GM20431 (cell line): ENCODE measurements at regions not wholly inside any gene's neighbourhood (a gene's known extent, or its start where the extent isn't known, plus 50 kb on each side); places are given as distances from the start of the nearest gene placed in this dataset.

ENCODE experiments used
- in situ Hi-C: fragments of 300-500 bp; cut with MseI, MboI; formaldehyde crosslinking; loops from one replicate; pipeline ENCODE4 v1.15.0; 2020; ENCODE audit warnings: low sequenced_read_pairs; ENCODE audit not compliant: unreplicated experiment

DNA sequence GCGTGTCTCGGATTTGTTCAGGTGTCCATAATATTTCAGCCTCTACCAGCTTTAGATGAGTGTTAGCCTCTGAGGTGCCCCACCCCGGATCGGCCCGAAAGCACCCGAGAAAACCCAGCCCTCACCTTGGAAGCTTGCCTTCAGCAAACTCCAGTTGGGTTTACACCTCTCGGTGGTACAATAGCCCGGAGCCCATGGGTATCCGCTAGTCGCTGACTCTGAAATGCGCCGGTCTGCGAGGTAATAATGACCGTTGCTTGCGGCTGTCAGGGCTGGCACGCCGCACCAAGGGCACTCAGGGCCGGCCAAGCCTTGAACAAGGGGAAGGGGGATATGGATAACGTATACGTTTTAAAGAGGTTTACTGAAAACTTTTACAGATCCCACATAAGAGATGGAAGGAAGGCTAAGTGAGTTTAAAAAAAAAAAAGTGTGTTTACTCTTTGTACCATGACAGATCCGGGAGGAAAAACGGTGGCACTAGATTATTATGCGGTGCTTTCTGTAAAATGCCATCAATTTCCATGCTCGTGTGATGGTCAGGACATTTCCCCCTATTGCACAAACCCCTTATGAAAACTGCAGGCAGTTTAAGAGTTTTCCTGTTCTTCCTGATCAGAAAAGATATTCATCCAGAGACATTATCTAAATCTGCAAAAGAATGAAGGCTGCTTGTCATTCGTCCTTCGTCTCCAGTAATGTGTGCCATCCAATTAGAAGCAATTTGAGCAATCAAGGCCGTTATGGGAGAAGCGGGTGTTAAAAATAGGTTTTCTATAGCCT is 124.2 kb downstream of the TMEM161B start:
- in situ Hi-C loops, result loop anchor here (10.0 kb wide), 1 partner anchor 540 kb away; no protein-coding TSS in a partner anchor

DNA sequence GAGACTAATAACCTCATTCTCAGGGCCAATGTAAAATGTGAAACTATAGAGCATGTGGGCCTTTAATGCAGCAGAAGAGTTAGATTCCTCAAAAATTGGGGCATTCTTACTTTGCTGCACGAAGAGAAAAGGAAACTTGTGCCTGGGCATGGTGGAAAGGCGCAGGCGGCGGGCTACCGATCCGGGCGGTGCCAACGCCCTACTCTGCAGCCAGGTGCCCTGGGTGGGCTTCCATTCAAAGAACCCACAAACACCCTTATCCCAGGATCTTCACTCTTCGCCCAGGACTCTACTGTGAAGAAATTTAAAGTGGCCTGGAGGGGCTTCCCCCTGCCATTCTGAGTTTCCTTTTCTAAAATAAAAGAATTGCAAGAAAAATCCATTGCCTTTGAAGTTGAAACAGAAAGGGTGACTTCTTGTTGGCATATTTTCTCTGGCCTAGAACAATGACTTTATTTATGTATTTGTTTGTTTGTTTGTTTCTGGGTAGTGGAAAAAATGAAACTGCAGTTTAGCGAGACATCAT is 124.9 kb downstream of the TMEM161B start:
- in situ Hi-C loops, result loop anchor here (10.0 kb wide), 1 partner anchor 541 kb away; no protein-coding TSS in a partner anchor

DNA sequence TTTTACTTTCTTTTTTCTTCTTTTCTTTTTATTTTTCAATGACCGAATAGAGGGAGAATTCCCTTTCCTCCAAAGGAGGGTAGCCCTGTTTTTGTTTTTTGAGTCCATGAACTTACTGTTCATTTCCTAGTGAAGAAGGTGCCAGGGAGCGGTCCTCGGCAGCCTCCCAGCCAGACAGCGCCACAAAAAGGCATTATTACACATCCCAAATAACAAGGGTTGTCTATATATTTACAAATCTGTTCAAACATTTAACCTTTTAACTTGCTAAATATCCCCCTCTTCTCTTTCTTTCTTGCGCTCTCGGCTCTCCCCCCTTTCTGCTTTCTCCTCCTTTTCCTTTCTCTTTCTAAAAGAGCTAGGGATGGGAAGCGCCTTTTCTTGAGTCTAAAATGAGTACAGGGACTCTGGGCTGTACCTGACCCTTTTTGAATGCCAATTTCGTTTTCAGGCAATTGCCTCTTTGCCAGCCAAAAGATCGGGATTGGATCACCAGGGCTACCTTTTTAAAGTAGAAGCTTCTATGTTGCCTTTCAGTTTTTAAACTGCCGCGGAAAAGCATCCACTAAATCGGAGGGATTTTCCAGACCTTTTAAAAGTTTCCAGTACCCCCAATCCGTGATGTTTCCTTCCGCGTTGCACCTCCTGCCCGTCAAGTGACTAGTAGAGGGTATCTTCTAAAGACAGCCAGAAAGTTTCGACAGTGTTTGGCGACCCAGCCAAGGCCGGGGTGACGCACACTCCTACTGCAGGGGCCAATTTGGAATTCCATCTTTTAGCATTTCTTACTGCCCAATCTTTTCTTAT is 125.6 kb downstream of the TMEM161B start:
- in situ Hi-C loops, result loop anchor here (10.0 kb wide), 1 partner anchor 542 kb away; no protein-coding TSS in a partner anchor

DNA sequence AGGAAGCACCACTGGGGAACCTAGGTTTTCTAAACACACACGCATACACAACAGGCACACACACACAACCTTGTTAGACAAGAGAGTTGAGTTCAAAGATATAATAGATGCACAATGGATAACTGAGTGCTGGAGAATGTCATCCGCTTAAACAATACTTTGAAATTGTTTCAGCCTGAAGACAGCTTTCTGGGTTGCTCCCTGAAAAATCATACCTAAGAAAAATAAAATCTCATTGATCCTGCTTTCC is 126.1 kb downstream of the TMEM161B start:
- in situ Hi-C loops, result loop anchor here (10.0 kb wide), 1 partner anchor 542 kb away; no protein-coding TSS in a partner anchor

DNA sequence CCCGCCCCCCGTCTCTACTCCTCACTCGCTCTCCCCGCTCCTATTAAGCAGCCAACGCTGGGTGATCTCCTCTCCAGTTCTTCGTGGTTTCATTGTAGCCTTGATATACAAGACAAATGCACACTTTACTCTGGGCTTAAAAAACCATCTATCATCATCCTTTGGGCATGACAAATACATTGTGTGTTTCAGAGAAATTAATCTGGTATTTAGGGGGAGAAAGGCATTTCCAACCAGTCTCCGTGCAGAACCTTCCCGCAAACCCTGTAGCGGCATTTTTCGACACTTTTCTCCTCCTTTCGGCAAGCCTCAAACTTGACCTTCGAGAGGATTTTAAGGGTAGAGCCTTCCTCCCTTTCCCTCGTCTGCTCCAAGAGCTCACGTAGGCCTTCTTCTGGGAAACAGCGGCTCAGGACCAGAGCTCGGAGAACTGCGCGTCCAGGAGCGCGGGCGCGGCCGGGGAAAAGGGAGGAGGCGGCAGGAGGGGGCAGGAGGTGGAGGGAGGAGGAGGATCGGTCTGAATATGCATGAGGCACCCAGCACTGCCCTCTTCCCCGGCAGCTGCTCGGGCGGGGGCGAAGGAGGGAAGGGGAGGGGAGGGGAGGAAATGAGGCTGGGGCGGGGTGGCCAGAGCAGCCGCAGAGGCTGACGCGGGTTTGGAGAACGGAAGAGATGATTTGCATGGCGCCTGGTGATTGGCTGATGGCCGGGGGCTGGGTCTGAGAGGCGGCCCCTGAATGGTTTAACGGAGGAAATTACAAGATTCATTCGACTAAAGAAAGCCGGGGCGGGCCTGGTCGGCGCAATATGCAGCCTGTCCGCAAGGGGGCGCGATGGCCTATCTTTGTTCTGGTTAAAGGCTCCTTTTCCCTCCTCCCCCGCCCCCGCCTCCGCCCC is 127.5 kb downstream of the TMEM161B start:
- in situ Hi-C loops, result loop anchor here (10.0 kb wide), 1 partner anchor 544 kb away; no protein-coding TSS in a partner anchor

DNA sequence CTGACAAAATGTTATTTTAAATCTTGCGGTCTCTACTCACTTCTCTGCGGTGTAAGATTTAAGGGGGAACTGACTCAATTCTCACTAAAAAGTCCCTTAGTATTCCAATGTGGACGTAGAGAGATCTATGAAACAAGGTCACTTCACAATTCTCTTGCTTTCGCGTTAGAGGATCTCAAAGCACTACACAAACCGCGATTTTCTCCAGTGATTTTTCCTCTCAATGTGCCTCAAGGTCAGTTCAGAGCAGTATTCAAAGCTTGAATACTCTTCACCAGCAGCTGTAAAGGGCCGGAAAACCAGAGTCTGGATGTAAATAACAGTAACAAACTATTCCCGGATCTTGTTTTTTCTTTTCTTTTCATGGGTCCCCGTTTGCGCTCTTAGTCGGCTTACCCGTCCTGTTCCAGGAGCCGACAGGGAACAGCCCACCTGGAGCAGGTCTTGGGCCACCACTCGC is 128.2 kb downstream of the TMEM161B start:
- in situ Hi-C loops, result loop anchor here (10.0 kb wide), 1 partner anchor 544 kb away; no protein-coding TSS in a partner anchor

DNA sequence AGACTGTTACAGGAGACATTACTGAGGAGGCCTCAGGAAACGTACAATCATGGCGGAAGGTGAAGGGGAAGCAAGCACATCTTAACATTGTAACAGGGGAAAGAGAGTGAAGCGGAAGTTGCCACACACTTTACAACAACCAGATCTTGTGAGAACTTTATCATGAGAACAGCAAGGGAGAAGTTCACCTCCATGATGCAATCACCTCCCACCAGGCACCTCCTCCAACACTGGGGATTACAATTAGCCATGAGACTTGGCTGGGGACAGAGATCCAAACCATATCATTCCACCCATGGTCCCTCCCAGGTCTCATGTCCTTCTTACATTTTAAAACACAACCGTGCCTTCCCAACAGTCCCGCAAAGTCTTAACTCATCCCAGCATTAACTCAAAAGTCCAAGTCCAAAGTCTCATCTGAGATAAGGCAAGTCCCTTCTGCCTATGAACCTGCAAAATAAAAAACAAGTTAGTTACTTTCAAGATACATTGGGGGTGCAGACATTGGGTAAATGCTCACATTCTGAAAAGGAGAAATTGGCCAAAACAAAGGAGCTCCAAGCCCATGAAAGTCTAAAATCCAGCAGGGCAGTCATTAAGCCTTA is 138.3 kb downstream of the TMEM161B start:
- in situ Hi-C loops, result no loop called here

DNA sequence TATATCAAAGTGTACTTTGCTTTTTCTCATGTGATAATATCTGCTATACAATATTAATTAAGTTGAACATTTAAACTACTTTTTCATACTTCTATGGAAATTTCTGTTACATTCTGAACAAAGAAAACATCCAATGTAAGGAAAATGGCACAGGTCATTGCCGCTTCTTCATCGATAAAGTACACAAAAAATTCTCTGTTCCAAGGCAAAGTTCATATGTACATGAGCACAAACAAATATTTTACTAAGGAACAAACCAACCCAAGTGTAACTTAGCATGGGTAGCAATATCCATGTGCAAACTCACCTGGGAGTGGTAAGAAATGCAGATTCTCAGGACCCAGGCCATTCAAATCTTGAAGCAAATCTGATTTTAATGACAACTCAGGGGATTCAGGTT is 139.8 kb downstream of the TMEM161B start:
- in situ Hi-C loops, result no loop called here

DNA sequence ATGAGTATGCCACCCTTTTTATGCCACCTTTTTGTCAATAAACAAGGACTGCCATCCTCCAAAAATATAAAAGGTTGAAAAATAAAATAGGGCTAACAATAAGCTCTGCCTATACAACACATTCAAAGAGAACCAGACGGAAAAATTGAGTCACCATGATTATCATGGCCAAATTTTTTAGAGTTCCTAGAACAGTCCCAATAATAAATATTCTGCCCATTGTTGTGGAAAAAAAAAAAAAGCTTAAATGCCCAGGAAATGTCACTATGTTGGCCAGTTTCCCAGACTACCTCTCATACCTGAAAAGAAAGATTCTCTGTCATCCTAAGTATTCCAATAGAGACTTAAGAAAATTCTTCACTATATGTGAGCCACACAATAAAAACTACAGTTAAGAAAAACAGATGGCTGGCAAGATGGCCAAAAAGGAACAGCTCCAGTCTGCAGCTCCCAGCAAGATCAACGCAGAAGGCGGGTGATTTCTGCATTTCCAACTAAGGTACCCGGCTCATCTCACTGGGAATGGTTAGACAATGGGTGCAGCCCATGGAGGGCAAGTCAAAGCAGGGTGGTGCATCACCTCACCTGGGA is 149.0 kb downstream of the TMEM161B start:
- in situ Hi-C loops, result no loop called here

DNA sequence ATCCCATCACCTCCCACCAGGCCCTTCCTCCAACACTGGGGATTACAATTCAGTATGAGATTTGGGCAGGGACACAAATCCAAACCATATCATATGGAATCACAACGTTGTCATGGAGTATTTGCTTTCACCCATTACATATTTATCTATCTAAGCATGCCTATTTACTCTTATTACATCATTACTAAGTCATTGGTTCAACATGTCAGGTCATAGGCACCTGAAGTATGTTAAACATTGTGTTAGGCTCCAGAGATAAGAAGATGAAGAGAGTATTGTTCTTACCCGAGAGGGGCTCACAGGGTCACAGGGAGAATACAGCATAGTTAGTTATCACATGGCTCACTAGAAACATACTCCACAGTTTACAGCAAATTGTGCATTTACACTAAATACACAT is 150.5 kb downstream of the TMEM161B start:
- in situ Hi-C loops, result no loop called here

DNA sequence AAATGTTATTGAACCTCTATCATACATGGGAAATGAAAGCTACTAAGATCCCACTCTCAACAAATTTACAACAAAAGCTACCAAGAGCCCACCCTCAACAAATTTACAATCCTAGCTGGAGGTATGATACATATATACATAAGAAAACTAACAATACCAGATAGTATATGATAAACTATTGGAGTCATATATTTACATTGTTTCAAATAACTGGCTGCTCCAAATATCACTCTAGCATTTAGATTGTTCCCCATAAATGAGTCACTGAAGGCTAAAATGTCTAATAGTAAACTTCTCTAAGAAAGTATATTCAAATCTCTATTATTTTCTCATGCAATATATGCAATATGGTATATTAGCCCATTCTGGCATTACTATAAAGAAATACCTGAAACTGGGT is 151.1 kb downstream of the TMEM161B start:
- in situ Hi-C loops, result no loop called here

DNA sequence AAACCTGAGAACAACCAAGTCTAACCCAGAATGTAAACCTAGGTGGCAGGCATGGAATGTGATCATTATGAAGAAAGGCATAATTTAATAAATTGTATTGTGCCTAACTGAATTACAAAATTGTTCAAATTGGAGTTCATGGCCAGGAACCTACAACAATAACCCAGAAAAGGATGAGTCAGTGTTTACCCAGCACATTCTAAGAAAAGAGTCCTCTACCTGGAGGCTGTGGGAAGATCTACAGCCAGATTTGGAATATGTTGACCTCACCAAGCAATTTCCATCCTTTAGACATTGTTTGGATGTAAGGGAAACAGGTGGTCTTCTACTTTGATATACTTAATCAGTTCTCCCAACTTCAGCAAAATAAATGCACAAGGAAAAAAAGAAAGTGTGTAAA is 152.2 kb downstream of the TMEM161B start:
- in situ Hi-C loops, result no loop called here

DNA sequence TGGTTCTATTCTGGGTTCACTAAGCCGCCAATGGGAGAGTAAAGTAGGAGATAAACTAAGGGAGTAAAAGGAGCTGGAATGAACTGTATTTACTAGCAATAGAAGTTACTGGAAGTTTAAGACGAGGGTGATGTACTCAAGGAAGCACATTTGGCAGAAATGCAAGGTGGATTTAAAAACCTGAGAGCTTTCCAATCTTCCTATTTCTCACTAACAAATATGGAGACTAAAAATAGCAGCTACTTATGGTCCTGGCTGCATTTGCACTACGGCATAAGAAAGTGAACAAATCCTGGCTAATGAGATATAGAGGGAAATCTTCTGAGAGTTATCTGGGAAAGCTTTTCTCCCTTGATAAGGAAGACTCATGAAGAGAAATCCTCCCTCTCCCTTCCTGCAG is 153.4 kb downstream of the TMEM161B start:
- in situ Hi-C loops, result no loop called here

DNA sequence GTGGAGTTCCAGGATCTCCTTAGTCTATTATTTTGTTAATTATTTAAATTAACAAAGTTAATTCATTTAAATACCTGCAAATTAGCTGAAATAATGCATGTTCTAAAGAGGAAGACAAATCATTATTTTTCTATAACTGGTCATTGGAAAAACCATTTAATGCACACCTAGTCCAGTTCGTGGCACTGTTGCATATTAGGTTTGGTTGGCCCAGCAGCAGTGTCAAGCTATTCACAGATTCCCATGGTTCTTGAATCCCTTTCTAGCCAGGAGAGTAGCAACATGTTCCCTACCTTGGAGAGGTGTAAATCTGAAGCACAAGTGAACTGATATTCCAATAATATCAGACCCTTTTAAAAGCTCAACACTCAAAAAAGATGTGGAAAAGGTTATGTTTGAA is 155.2 kb downstream of the TMEM161B start:
- in situ Hi-C loops, result no loop called here

DNA sequence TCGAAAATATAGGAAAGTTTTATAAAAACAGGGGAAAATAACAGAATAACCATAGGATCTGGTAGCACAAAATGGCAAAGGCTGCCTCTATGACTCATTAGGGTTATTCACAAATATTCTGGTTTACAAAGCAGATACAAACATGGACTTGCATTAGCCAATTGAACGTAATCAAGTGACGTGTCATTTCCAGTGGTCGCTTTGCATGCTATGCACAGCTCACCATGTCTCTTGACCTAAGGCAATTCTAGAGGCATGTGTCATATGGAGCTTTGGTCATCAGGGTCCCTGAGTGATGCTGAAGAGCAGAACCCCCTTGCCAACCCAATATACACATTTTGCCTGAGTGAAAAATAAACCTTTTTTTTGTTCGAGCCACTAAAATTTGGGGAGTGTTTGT is 158.8 kb downstream of the TMEM161B start:
- in situ Hi-C loops, result no loop called here

DNA sequence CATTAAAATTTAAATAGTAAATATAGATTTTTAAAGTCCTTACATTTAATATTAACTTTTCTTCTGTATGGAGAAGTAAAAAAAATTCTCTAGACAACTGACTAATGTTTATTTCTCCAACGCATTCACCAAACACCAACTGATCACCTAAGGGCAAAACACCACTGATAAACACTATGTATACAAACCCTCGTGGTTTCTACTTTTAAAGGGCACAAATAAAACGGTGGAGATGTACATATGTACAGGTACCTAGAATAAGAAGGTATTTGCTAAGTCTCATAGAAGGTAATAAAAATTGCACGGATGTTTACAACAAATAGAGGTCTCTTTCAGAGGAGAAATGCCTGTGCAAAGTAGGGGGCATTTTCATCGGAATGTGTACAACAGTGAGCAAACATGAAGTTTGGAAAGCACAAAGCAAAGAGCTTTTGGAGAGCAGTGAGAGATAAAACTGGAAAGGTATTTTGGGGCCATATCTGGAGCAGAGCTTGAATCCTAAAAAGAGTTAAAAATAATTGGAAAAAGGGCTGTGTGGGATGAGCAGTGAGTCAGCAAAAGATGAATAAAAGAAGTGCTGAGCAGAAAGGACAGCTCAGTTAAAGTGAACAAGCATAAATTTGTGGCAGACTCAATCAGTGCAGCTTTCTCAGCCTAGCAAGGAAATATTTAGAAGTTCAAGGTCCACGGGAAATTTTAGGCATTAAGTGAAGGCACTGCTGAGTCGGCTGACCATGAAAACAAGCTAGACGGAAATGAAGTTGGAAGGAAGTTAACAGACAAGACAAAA is 160.0 kb downstream of the TMEM161B start:
- in situ Hi-C loops, result no loop called here

DNA sequence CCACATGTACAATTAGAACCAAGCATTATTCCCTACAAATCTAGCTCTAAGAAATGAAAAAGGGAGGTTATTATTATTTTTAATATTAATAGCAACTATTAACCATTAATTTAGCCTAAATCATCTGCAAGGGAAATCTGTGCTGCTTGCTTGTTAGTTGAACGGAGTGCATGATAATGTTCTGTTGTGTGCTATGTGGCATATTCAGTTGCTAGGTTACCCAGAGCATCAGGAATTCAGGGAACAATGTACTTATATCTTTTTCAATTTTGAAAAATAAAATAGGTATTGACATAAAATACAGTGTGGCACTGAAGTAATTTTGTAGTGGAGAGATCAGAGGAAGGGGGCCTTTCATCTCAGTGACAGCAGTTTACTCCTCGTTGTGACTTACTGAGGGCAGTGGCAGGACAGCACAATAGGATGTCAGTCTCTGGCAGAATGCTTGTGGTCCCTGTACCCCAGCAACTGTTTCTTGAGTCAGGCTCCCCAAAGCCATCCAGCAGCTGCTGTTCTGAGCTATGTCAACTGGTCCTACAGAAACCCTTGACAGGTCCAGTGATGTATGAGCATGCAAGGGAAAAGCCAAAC is 173.6 kb downstream of the TMEM161B start:
- in situ Hi-C loops, result no loop called here

DNA sequence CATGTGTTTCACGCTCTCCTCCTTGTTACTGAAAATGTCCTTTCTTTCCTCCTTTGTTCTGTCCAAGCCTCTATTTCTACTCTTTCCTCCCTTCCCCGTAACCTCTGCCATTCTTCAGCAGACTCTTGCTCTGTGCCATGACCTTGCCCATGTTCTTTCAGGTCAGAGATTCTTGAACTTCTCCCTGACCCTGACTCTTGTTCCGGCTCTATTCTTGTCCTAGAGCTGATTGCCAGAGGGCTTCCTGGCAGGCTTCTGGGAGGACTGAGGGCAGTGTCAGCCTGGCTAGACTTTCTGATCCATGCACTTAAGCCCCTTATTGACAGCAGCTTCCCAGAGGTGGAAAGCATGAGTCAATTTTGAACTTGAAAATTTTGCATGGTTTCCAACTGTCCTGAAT is 174.2 kb downstream of the TMEM161B start:
- in situ Hi-C loops, result no loop called here
